GM23248 (cell line): ENCODE measurements at regions not wholly inside any gene's neighbourhood (a gene's known extent, or its start where the extent isn't known, plus 50 kb on each side); places are given as distances from the start of the nearest gene placed in this dataset.

ENCODE experiments used
- DNase-seq: peaks from one replicate; pipeline ENCODE4 v3.0.0-alpha.2; 2015
- H2AFZ ChIP-seq: fragments of 200-600 bp; sonication (generic); 2 replicates; pipeline ENCODE4 v1.6.1; 2016; ENCODE audit warnings: antibody characterized with exemption
- H3F3A ChIP-seq: fragments of 200-600 bp; sonication (generic); 2 replicates; pipeline ENCODE4 v1.6.1; 2016; ENCODE audit warnings: mild to moderate bottlenecking, antibody characterized with exemption, mixed run types; ENCODE audit not compliant: insufficient read depth
- H3K27ac ChIP-seq: fragments of 200-600 bp; sonication (generic); 2 replicates; pipeline ENCODE4 v1.5.1; 2016; ENCODE audit warnings: mild to moderate bottlenecking
- H3K27me3 ChIP-seq: fragments of 200-600 bp; sonication (generic); replicated peaks from 2 replicates; pipeline ENCODE4 v1.6.1; 2016; ENCODE audit warnings: mild to moderate bottlenecking; ENCODE audit not compliant: insufficient read depth
- H3K36me3 ChIP-seq: fragments of 200-600 bp; sonication (generic); 2 replicates; pipeline ENCODE4 v1.6.1; 2016; ENCODE audit warnings: low read depth, mild to moderate bottlenecking
- H3K4me1 ChIP-seq: fragments of 200-600 bp; sonication (generic); 2 replicates; pipeline ENCODE4 v1.6.1; 2016; ENCODE audit warnings: mild to moderate bottlenecking; ENCODE audit not compliant: insufficient read depth
- H3K4me2 ChIP-seq: fragments of 200-600 bp; sonication (generic); one replicate; pipeline ENCODE4 v1.6.1; 2016; ENCODE audit warnings: mild to moderate bottlenecking; ENCODE audit not compliant: unreplicated experiment
- H3K4me3 ChIP-seq: fragments of 200-600 bp; sonication (generic); 2 replicates; pipeline ENCODE4 v1.5.1; 2016; ENCODE audit warnings: mild to moderate bottlenecking
- H3K79me2 ChIP-seq: fragments of 200-600 bp; sonication (generic); 2 replicates; pipeline ENCODE4 v1.6.1; 2016; ENCODE audit warnings: mild to moderate bottlenecking; ENCODE audit not compliant: insufficient read depth
- H3K9ac ChIP-seq: fragments of 200-600 bp; sonication (generic); 2 replicates; pipeline ENCODE4 v1.6.1; 2016; ENCODE audit warnings: mild to moderate bottlenecking
- H3K9me2 ChIP-seq: fragments of 200-600 bp; sonication (generic); 2 replicates; pipeline ENCODE4 v1.6.1; 2016; ENCODE audit warnings: mixed run types, mild to moderate bottlenecking, moderate library complexity; ENCODE audit not compliant: insufficient read depth
- H3K9me3 ChIP-seq: fragments of 200-600 bp; sonication (generic); one replicate; pipeline ENCODE4 v1.6.1; 2017; ENCODE audit warnings: low read depth
- H4K20me1 ChIP-seq: fragments of 200-600 bp; sonication (generic); 2 replicates; pipeline ENCODE4 v1.6.0; 2016; ENCODE audit not compliant: insufficient read depth
- EZH2 ChIP-seq: fragments of 200-600 bp; sonication (generic); IDR thresholded peaks from 2 replicates; pipeline ENCODE4 v1.6.1; 2018; ENCODE audit warnings: antibody characterized with exemption, mild to moderate bottlenecking; ENCODE audit not compliant: insufficient read depth, poor library complexity, severe bottlenecking
- EZH2phosphoT487 ChIP-seq: fragments of 200-600 bp; sonication (generic); IDR thresholded peaks from 2 replicates; pipeline ENCODE4 v1.6.1; 2018; ENCODE audit warnings: antibody characterized with exemption, moderate library complexity, mild to moderate bottlenecking, low read depth; ENCODE audit not compliant: insufficient read depth
- WGBS, 2 experiments: methylation state at CpG; one replicate each; pipeline ENCODE4 v1.1.6; 2015 to 2017; ENCODE audit warnings: low lambda C conversion rate in 2 of 2, low coverage in 1 of 2; ENCODE audit errors: missing lambda C conversion rate in 2 of 2; 5-methylcytosine and 5-hydroxymethylcytosine counted together
- in situ Hi-C: fragments of 300-500 bp; cut with MboI; formaldehyde crosslinking; loops from 2 replicates; pipeline ENCODE4 v1.15.0; 2020

GRCh38 chr10:33126742-33127141 lies 168.7 kb upstream of the ITGB1 start:
- no peaks in the 10 kb centered on the region for H3K9me3 ChIP-seq
- H3K4me2 ChIP-seq, result no peak overlapping the region
- H3F3A ChIP-seq, result peaks cover 41% of the 10 kb centered on the region
- no peaks in the 10 kb centered on the region for H3K79me2 ChIP-seq
- no peak for DNase-seq
- no peak for TF ChIP-seq EZH2phosphoT487
- TF ChIP-seq EZH2, result no peak
- no peak overlapping the region for H3K9ac ChIP-seq
- H3K27ac ChIP-seq, result no peak overlapping the region
- H3K4me3 ChIP-seq, result no peak overlapping the region
- H3K27me3 ChIP-seq, result no peaks in the 10 kb centered on the region
- H3K36me3 ChIP-seq, result no peaks in the 10 kb centered on the region
- no peaks in the 10 kb centered on the region for H4K20me1 ChIP-seq
- WGBS, 2 experiments, result 95 to 98% methylated on average over 6 of the region's 6 CpGs
- no peaks in the 10 kb centered on the region for H3K9me2 ChIP-seq
- no peak overlapping the region for H2AFZ ChIP-seq
- H3K4me1 ChIP-seq, result peaks cover 44% of the 10 kb centered on the region
- in situ Hi-C loops, result no loop called here

- no peaks in the 10 kb centered on the region for H3K9me2 ChIP-seq
- H4K20me1 ChIP-seq, result no peaks in the 10 kb centered on the region
- H3K27ac ChIP-seq, result no peak overlapping the region
- H3K9ac ChIP-seq, result no peak overlapping the region
- H3K36me3 ChIP-seq, result no peaks in the 10 kb centered on the region
- no peak overlapping the region for H3K4me3 ChIP-seq
- no peaks in the 10 kb centered on the region for H3K79me2 ChIP-seq
- TF ChIP-seq EZH2phosphoT487 (no peak), EZH2 (no peak)
- in situ Hi-C loops, result no loop called here
- H3F3A ChIP-seq, result peaks cover 47% of the 10 kb centered on the region
- WGBS, 2 experiments, result 90 to 92% methylated on average over 15 of the region's 15 CpGs
- H2AFZ ChIP-seq, result no peak overlapping the region
- no peaks in the 10 kb centered on the region for H3K27me3 ChIP-seq
- H3K4me2 ChIP-seq, result no peak overlapping the region
- no peak for DNase-seq
- H3K9me3 ChIP-seq, result no peaks in the 10 kb centered on the region
- peaks cover 48% of the 10 kb centered on the region for H3K4me1 ChIP-seq
Measured at GRCh38 chr10:33125522-33126517, 167.8 kb upstream of the ITGB1 start.

- Histone ChIP-seq H3K4me3 (no peak overlapping the region), H3K36me3 (no peaks in the 10 kb centered on the region), H4K20me1 (no peaks in the 10 kb centered on the region), H3K27me3 (no peaks in the 10 kb centered on the region), H3K4me1 (peaks cover 41% of the 10 kb centered on the region), H3K27ac (no peak overlapping the region), H3K79me2 (no peaks in the 10 kb centered on the region), H2AFZ (no peak overlapping the region), H3K9ac (no peak overlapping the region), H3F3A (peaks cover 40% of the 10 kb centered on the region), H3K4me2 (no peak overlapping the region), H3K9me3 (no peaks in the 10 kb centered on the region), H3K9me2 (no peaks in the 10 kb centered on the region)
- in situ Hi-C loops, result no loop called here
- DNase-seq, result no peak
- TF ChIP-seq EZH2phosphoT487 (no peak), EZH2 (no peak)
- 95 to 98% methylated on average over 5 of the region's 5 CpGs for WGBS, 2 experiments
Measured at GRCh38 chr10:33125111-33125510, 167.1 kb upstream of the ITGB1 start.

GRCh38 chr10:33123680-33124079 lies 165.7 kb upstream of the ITGB1 start:
- Histone ChIP-seq H4K20me1 (no peaks in the 10 kb centered on the region), H3K36me3 (no peaks in the 10 kb centered on the region), H3K27ac (no peak overlapping the region), H3K9me3 (no peaks in the 10 kb centered on the region), H2AFZ (no peak overlapping the region), H3K9me2 (no peaks in the 10 kb centered on the region), H3K4me1 (peaks cover 29% of the 10 kb centered on the region), H3F3A (peaks cover 29% of the 10 kb centered on the region), H3K79me2 (no peaks in the 10 kb centered on the region), H3K27me3 (no peaks in the 10 kb centered on the region), H3K4me3 (no peak overlapping the region), H3K4me2 (no peak overlapping the region), H3K9ac (no peak overlapping the region)
- DNase-seq, result no peak
- in situ Hi-C loops, result no loop called here
- 100% methylated on average over 2 of the region's 2 CpGs for WGBS, 2 experiments
- TF ChIP-seq EZH2phosphoT487, result no peak
- TF ChIP-seq EZH2, result no peak
